DOHH2 (cell line): ENCODE measurements at regions not wholly inside any gene's neighbourhood (a gene's known extent, or its start where the extent isn't known, plus 50 kb on each side); places are given as distances from the start of the nearest gene placed in this dataset.

Source experiments
- H3F3A ChIP-seq: fragments of 200-600 bp; sonication (generic), shearing (Covaris generic); 2 replicates; pipeline ENCODE4 v1.6.0; 2016; ENCODE audit warnings: antibody characterized with exemption, mild to moderate bottlenecking; ENCODE audit not compliant: control insufficient read depth, insufficient read depth
- H3K27ac ChIP-seq: fragments of 200-600 bp; sonication (generic); 2 replicates; pipeline ENCODE4 v1.5.1; 2014; ENCODE audit warnings: low read depth, mild to moderate bottlenecking, low read length, moderate library complexity
- H3K27me3 ChIP-seq: fragments of 200-600 bp; sonication (generic); 2 replicates; pipeline ENCODE4 v1.6.1; 2014; ENCODE audit warnings: mild to moderate bottlenecking, low read length, mixed read lengths; ENCODE audit not compliant: control insufficient read depth
- H3K36me3 ChIP-seq: fragments of 200-600 bp; sonication (generic); 2 replicates; pipeline ENCODE4 v1.6.1; 2014; ENCODE audit warnings: mild to moderate bottlenecking, low read length, moderate library complexity, mixed read lengths; ENCODE audit not compliant: control insufficient read depth
- H3K4me1 ChIP-seq: fragments of 200-600 bp; sonication (generic); 2 replicates; pipeline ENCODE4 v1.6.1; 2014; ENCODE audit warnings: mild to moderate bottlenecking, low read length, mixed read lengths; ENCODE audit not compliant: control insufficient read depth
- H3K4me2 ChIP-seq: fragments of 200-600 bp; sonication (generic); 2 replicates; pipeline ENCODE4 v1.6.0; 2014; ENCODE audit warnings: mild to moderate bottlenecking, low read length, moderate library complexity
- H3K4me3 ChIP-seq: fragments of 200-600 bp; sonication (generic); 2 replicates; pipeline ENCODE4 v1.5.1; 2014; ENCODE audit warnings: mild to moderate bottlenecking, low read length, mixed read lengths
- H3K79me2 ChIP-seq: fragments of 200-600 bp; sonication (generic); 2 replicates; pipeline ENCODE4 v1.6.1; 2014; ENCODE audit warnings: mild to moderate bottlenecking, low read length, mixed read lengths; ENCODE audit not compliant: control insufficient read depth
- H3K9me2 ChIP-seq: fragments of 200-600 bp; sonication (generic); replicated peaks from 2 replicates; pipeline ENCODE4 v1.6.1; 2014; ENCODE audit warnings: mild to moderate bottlenecking, low read length, mixed read lengths; ENCODE audit not compliant: control insufficient read depth
- H3K9me3 ChIP-seq: fragments of 200-600 bp; sonication (generic); 2 replicates; pipeline ENCODE4 v1.6.1; 2014; ENCODE audit warnings: antibody characterized with exemption, low read length, mixed read lengths; ENCODE audit not compliant: control insufficient read depth, insufficient read depth
- H4K20me1 ChIP-seq: fragments of 200-600 bp; sonication (generic); 2 replicates; pipeline ENCODE4 v1.6.0; 2014; ENCODE audit warnings: low read depth, mild to moderate bottlenecking, antibody characterized with exemption, low read length, moderate library complexity; ENCODE audit not compliant: control insufficient read depth, insufficient read depth
- CTCF ChIP-seq: fragments of 200-600 bp; sonication (generic); IDR thresholded peaks from one replicate; pipeline ENCODE4 v1.5.1; 2014; ENCODE audit warnings: antibody characterized with exemption, mild to moderate bottlenecking, low read depth, low read length; ENCODE audit not compliant: poor library complexity, severe bottlenecking
- EZH2phosphoT487 ChIP-seq: fragments of 200-600 bp; sonication (generic); IDR thresholded peaks from 2 replicates; pipeline ENCODE4 v1.6.1; 2017; ENCODE audit warnings: borderline replicate concordance, mild to moderate bottlenecking, antibody characterized with exemption, low read length, moderate library complexity, mixed read lengths

GRCh38 chr5:124843596-124843899, 97.1 kb upstream of the ZNF608 start:
- no peaks in the 10 kb centered on the region for H3K9me3 ChIP-seq
- no peak overlapping the region for H3K4me2 ChIP-seq
- no peaks in the 10 kb centered on the region for H3K27me3 ChIP-seq
- no peak for TF ChIP-seq EZH2phosphoT487
- no peak for TF ChIP-seq CTCF
- no peaks in the 10 kb centered on the region for H3K9me2 ChIP-seq
- no peaks in the 10 kb centered on the region for H4K20me1 ChIP-seq
- H3K79me2 ChIP-seq: no peaks in the 10 kb centered on the region
- H3K27ac ChIP-seq: no peak overlapping the region
- peaks cover 19% of the 10 kb centered on the region for H3K4me1 ChIP-seq
- H3K4me3 ChIP-seq: no peak overlapping the region
- H3F3A ChIP-seq: no peaks in the 10 kb centered on the region; the same call in 1 of the 2 replicates
- no peaks in the 10 kb centered on the region for H3K36me3 ChIP-seq

- H3K4me1 ChIP-seq: peaks cover 25% of the 10 kb centered on the region
- H3K9me3 ChIP-seq: no peaks in the 10 kb centered on the region
- no peak overlapping the region for H3K4me3 ChIP-seq
- H3K36me3 ChIP-seq: no peaks in the 10 kb centered on the region
- H3K27ac ChIP-seq: no peak overlapping the region
- no peaks in the 10 kb centered on the region for H4K20me1 ChIP-seq
- H3F3A ChIP-seq: no peaks in the 10 kb centered on the region
- H3K9me2 ChIP-seq: no peaks in the 10 kb centered on the region
- H3K4me2 ChIP-seq: no peak overlapping the region
- no peaks in the 10 kb centered on the region for H3K27me3 ChIP-seq
- no peaks in the 10 kb centered on the region for H3K79me2 ChIP-seq
- TF ChIP-seq EZH2phosphoT487: no peak
- TF ChIP-seq CTCF: no peak
These were observed 98.0 kb upstream of the ZNF608 start for GRCh38 chr5:124844371-124844920.

GRCh38 chr5:124847907-124848306, 101.5 kb upstream of the ZNF608 start:
- Histone ChIP-seq H3F3A (no peaks in the 10 kb centered on the region), H3K9me2 (no peaks in the 10 kb centered on the region), H3K27me3 (no peaks in the 10 kb centered on the region), H3K27ac (no peak overlapping the region), H3K9me3 (no peaks in the 10 kb centered on the region), H3K36me3 (no peaks in the 10 kb centered on the region), H3K79me2 (no peaks in the 10 kb centered on the region), H3K4me2 (no peak overlapping the region), H3K4me3 (no peak overlapping the region), H4K20me1 (no peaks in the 10 kb centered on the region), H3K4me1 (peaks cover 24% of the 10 kb centered on the region)
- TF ChIP-seq EZH2phosphoT487 (no peak), CTCF (no peak)

- Histone ChIP-seq H3F3A (no peaks in the 10 kb centered on the region), H3K4me1 (peaks cover 24% of the 10 kb centered on the region), H4K20me1 (no peaks in the 10 kb centered on the region), H3K9me2 (no peaks in the 10 kb centered on the region), H3K36me3 (no peaks in the 10 kb centered on the region), H3K79me2 (no peaks in the 10 kb centered on the region), H3K4me2 (no peak overlapping the region; the same call in 1 of the 2 replicates), H3K4me3 (no peak overlapping the region), H3K27ac (no peak overlapping the region), H3K27me3 (no peaks in the 10 kb centered on the region), H3K9me3 (no peaks in the 10 kb centered on the region)
- no peak for TF ChIP-seq EZH2phosphoT487
- no peak for TF ChIP-seq CTCF
These were observed 103.3 kb upstream of the ZNF608 start for GRCh38 chr5:124849774-124850173.
